Psoas muscle (tissue), 7 donors: ENCODE measurements at regions not wholly inside any gene's neighbourhood (a gene's known extent, or its start where the extent isn't known, plus 50 kb on each side); places are given as distances from the start of the nearest gene placed in this dataset.

Experiments
- ATAC-seq, 4 donors: fragments of 200-7000 bp; cut with Tn5 transposase; one replicate each; pipeline ENCODE4 v1.9.1; 2020; ENCODE audit warnings: moderate library complexity in 3 of 4, mild to moderate bottlenecking in 2 of 4
- DNase-seq, 2 donors: peaks; one replicate each; pipeline ENCODE4 v3.0.0-alpha.2; 2020
- H3K27ac ChIP-seq: fragments of 200-600 bp; one replicate; pipeline ENCODE4 v1.8.0; 2022
- H3K27me3 ChIP-seq, 3 donors: fragments of 200-600 bp in 1 of 3; one replicate each; pipeline versions ENCODE4 v1.6.1 to v1.8.0; 2013 to 2022; ENCODE audit warnings: low read length in 2 of 3, mild to moderate bottlenecking in 2 of 3, moderate library complexity in 1 of 3; ENCODE audit not compliant: insufficient read depth in 3 of 3
- H3K36me3 ChIP-seq, 2 donors: fragments of 200-600 bp in 1 of 2; one replicate each; pipeline versions ENCODE4 v1.6.1 to v1.8.0; 2013 to 2022; ENCODE audit warnings: low read depth in 1 of 2, mild to moderate bottlenecking in 1 of 2, moderate library complexity in 1 of 2; ENCODE audit not compliant: insufficient read depth in 1 of 2
- H3K4me1 ChIP-seq: fragments of 200-600 bp; one replicate; pipeline ENCODE4 v1.8.0; 2022
- H3K4me3 ChIP-seq: fragments of 200-600 bp; one replicate; pipeline ENCODE4 v1.8.0; 2022; ENCODE audit warnings: mild to moderate bottlenecking
- H3K9me3 ChIP-seq: fragments of 200-600 bp; one replicate; pipeline ENCODE4 v1.8.0; 2022
- WGBS, 3 donors: extraction: QIAGEN DNeasy Blood & Tissue Kit; methylation state at CpG; one replicate each; pipeline versions ENCODE4 v1.1.6 to v1.1.7; 2013; 5-methylcytosine and 5-hydroxymethylcytosine counted together
- intact Hi-C, 2 donors: fragments of 100-400 bp; cut with DNase I; formaldehyde crosslinking; loops; one replicate each; pipeline versions ENCODE4 v1.11.0 to v1.14.2; 2022
- TF ChIP-seq, protein P1 (sequence below): fragments of 200-600 bp; IDR thresholded peaks from one replicate; pipeline ENCODE4 v1.8.0; 2022; ENCODE audit warnings: antibody characterized with exemption
- donor health status: healthy with polysubstance abuse.
- donor health status: DM: no; HTN: no; CAD: no; lungs with moderate emphysema.
- donor health status: Bipolar disorder and iron deficiency.
- donor health status: healthy.
- donor health status: DM: yes; HTN: yes; CAD: no.
- donor health status: DM: no; HTN: no; CAD: no.
- donor health status: DM: yes; HTN: yes; CAD: no.

DNA sequence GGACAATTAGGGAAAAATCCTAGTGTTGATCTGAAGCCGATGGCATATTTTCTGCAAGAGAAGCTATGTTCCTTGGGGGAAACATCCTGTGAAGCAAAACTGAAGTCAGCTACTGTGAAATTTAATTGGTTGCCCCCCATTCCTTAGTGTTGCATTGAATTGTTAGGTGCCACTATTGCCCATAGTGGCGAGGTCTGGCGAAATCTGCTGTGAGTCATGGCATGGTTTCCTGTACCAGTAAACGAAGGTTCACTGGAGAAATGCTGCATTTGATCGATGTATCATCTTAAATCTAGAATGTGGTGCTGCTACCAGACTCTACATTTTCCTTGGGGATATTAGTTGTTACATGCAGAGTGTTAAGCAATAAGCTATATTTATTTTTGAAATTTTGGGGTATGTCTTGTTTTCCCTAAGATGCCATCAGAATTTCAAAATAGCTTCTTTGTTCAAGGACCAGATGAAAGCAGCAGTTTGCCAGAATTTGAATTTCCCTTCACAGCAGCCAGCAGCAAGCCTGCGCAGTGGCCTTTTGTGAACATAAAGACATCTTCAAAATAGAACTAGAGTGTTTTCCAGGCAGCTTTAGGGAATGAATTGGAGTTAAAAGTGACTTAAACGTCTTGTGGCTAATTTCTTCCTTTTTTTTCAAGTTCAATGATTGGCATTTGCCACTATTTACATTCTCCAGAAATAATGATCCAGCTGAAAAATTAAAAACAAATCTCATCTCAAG lies 348.6 kb upstream of the COBL start:
- ATAC-seq (no peak), DNase-seq (no peak)
- Histone ChIP-seq H3K36me3 (no peaks in the 10 kb centered on the region), H3K27me3 (no peaks in the 10 kb centered on the region), H3K9me3 (no peaks in the 10 kb centered on the region), H3K27ac (no peak overlapping the region), H3K4me3 (no peak overlapping the region), H3K4me1 (no peaks in the 10 kb centered on the region)
- intact Hi-C loops = no loop called here
- 72 to 75% (median 72%) methylated on average over 7 of the region's 7 CpGs for WGBS, 3 donors
- TF ChIP-seq, protein P1, sequence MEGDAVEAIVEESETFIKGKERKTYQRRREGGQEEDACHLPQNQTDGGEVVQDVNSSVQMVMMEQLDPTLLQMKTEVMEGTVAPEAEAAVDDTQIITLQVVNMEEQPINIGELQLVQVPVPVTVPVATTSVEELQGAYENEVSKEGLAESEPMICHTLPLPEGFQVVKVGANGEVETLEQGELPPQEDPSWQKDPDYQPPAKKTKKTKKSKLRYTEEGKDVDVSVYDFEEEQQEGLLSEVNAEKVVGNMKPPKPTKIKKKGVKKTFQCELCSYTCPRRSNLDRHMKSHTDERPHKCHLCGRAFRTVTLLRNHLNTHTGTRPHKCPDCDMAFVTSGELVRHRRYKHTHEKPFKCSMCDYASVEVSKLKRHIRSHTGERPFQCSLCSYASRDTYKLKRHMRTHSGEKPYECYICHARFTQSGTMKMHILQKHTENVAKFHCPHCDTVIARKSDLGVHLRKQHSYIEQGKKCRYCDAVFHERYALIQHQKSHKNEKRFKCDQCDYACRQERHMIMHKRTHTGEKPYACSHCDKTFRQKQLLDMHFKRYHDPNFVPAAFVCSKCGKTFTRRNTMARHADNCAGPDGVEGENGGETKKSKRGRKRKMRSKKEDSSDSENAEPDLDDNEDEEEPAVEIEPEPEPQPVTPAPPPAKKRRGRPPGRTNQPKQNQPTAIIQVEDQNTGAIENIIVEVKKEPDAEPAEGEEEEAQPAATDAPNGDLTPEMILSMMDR = no peak

GRCh38 chr7:51660516-51660915 lies 343.9 kb upstream of the COBL start:
- TF ChIP-seq, protein P1 = no peak
- Histone ChIP-seq H3K4me1 (no peaks in the 10 kb centered on the region), H3K27ac (no peak overlapping the region), H3K36me3 (no peaks in the 10 kb centered on the region), H3K4me3 (no peak overlapping the region), H3K27me3 (no peaks in the 10 kb centered on the region), H3K9me3 (no peaks in the 10 kb centered on the region)
- ATAC-seq (no peak), DNase-seq (no peak)
- 88 to 91% (median 89%) methylated on average over 7 of the region's 7 CpGs for WGBS, 3 donors
- intact Hi-C loops = no loop called here

- no peak for DNase-seq
- ATAC-seq = no peak
Observed at GRCh38 chr7:51658684-51659083, 342.1 kb upstream of the COBL start.

DNA sequence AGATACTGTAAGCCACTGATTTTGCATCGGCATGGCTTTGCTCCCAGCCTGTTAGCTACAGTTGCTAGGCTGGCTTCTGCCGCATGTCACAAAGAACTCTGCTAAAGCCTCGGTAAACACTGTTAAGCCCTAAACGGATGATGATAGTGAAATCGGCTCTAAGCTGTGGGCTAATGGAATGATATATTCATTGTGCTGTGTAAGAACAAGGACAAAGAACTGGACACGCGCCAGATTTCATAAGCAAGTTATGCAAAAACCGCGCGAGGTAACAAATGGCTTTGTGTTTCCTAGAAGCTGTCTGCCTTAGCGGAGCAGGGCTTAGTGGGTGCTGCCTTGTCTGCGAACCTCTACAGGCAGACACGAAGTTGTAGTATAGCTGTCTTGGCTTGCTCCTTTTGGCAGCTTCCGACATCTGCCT lies 331.3 kb upstream of the COBL start:
- no peak overlapping the region for H3K27ac ChIP-seq
- H3K9me3 ChIP-seq = no peaks in the 10 kb centered on the region
- 15 to 31% (median 21%) methylated on average over 14 of the region's 14 CpGs for WGBS, 3 donors
- H3K4me1 ChIP-seq = no peaks in the 10 kb centered on the region
- H3K27me3 ChIP-seq = no peaks in the 10 kb centered on the region
- ATAC-seq (no peak), DNase-seq (no peak)
- TF ChIP-seq, protein P1 = no peak
- intact Hi-C loops = no loop called here
- no peaks in the 10 kb centered on the region for H3K36me3 ChIP-seq
- no peak overlapping the region for H3K4me3 ChIP-seq

More at GRCh38 chr7:51658684-51659083, 342.1 kb upstream of the COBL start:
- intact Hi-C loops = no loop called here
- H3K4me3 ChIP-seq = no peak overlapping the region
- TF ChIP-seq, protein P1 = no peak
- H3K27ac ChIP-seq = no peak overlapping the region
- H3K9me3 ChIP-seq = no peaks in the 10 kb centered on the region
- no peaks in the 10 kb centered on the region for H3K36me3 ChIP-seq
- no peaks in the 10 kb centered on the region for H3K4me1 ChIP-seq
- WGBS, 3 donors = 86 to 94% (median 89%) methylated on average over 6 of the region's 6 CpGs
- H3K27me3 ChIP-seq = no peaks in the 10 kb centered on the region

GRCh38 chr7:51647486-51647885 lies 330.9 kb upstream of the COBL start:
- WGBS, 3 donors = 47 to 65% (median 49%) methylated on average over 5 of the region's 5 CpGs
- intact Hi-C loops = no loop called here
- ATAC-seq (no peak), DNase-seq (no peak)
- no peaks in the 10 kb centered on the region for H3K4me1 ChIP-seq
- no peaks in the 10 kb centered on the region for H3K9me3 ChIP-seq
- TF ChIP-seq, protein P1 = no peak
- H3K27ac ChIP-seq = no peak overlapping the region
- H3K36me3 ChIP-seq = no peaks in the 10 kb centered on the region
- no peak overlapping the region for H3K4me3 ChIP-seq
- no peaks in the 10 kb centered on the region for H3K27me3 ChIP-seq
